ENCODE measurements at regions not wholly inside any gene's neighbourhood (a gene's known extent, or its start where the extent isn't known, plus 50 kb on each side); places are given as distances from the start of the nearest gene placed in this dataset.

GRCh38 chr3:178155521-178155920 lies 380.7 kb upstream of the KCNMB2 start:
- no peak for DNase-seq (ENCODE audit: low read depth)
- H3K4me3 ChIP-seq (ENCODE audit: low read length): no peak overlapping the region
- TF ChIP-seq, protein P1, sequence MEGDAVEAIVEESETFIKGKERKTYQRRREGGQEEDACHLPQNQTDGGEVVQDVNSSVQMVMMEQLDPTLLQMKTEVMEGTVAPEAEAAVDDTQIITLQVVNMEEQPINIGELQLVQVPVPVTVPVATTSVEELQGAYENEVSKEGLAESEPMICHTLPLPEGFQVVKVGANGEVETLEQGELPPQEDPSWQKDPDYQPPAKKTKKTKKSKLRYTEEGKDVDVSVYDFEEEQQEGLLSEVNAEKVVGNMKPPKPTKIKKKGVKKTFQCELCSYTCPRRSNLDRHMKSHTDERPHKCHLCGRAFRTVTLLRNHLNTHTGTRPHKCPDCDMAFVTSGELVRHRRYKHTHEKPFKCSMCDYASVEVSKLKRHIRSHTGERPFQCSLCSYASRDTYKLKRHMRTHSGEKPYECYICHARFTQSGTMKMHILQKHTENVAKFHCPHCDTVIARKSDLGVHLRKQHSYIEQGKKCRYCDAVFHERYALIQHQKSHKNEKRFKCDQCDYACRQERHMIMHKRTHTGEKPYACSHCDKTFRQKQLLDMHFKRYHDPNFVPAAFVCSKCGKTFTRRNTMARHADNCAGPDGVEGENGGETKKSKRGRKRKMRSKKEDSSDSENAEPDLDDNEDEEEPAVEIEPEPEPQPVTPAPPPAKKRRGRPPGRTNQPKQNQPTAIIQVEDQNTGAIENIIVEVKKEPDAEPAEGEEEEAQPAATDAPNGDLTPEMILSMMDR (conservative IDR thresholded peaks at IDR 0.05; ENCODE audit: low read depth, low read length): peak; percentile 8

DNA sequence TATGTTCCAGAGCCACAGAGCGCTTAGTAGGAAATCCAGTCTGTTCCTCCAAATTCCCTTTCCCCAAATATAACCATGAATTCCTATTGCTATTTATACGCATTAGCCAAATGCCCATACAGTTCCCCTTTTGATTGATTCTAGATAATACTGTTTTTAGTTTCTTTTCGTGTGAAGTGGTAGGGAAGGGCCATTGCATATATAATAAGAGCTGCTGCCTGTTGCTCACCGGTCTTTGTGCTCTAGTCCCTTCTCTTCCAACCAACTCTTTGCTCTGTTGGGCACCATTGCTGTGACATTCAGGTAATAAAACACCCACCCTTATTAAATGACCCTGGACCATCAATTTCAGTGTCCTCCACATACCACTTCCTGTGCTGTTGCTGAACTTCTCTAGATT lies 379.9 kb upstream of the KCNMB2 start:
- no peak overlapping the region for H3K4me3 ChIP-seq (ENCODE audit: low read length)
- DNase-seq (ENCODE audit: low read depth): no peak
- TF ChIP-seq, protein P1 (conservative IDR thresholded peaks at IDR 0.05; ENCODE audit: low read depth, low read length): no peak

DNA sequence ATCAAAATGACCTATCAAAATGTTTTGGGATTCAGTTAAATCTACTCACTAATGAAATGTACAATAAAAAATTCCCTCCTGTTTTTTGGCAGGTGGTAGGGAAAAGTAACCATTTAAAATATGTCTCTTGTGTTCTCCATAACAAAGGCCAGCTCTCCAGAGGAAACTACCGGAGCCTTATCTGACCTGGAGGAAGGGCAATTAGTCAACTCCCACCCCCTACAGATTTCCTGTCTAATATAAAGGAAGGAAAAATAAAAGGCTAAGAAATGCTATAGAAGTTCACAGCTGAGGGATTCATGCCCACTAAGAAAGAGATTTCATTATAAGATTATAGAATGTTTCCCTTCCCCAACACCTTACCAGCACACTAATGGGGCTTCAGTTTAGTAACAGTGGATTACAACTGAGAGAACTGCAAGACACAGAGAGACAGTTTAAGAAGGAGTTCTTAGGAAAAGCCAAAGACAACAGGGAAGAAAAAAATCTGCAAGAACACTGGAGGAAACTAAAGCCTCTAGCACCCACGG lies 376.5 kb upstream of the KCNMB2 start:
- H3K4me3 ChIP-seq (ENCODE audit: low read length): no peak overlapping the region
- no peak for DNase-seq (ENCODE audit: low read depth)
- TF ChIP-seq, protein P1 (conservative IDR thresholded peaks at IDR 0.05; ENCODE audit: low read depth, low read length): no peak

DNA sequence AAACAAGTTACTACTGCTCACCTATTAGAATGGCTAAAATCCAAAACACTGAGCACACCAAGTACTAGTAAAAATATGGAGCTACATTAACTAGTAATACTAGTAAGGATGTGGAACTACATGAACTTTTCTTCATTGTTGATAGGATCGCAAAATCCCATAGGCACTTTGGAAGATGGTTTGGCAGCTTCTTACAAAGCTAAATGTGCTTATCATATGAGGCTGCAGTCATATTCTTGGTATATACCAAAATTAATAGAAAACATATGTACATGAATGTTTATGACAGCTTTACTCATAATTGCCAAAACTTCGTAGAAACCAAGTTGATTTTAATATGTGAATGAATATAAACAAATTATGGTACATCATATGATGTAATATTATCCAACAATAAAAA lies 366.8 kb upstream of the KCNMB2 start:
- DNase-seq (ENCODE audit: low read depth): no peak
- H3K4me3 ChIP-seq (ENCODE audit: low read length): no peak overlapping the region
- TF ChIP-seq, protein P1 (conservative IDR thresholded peaks at IDR 0.05; ENCODE audit: low read depth, low read length): no peak

DNA sequence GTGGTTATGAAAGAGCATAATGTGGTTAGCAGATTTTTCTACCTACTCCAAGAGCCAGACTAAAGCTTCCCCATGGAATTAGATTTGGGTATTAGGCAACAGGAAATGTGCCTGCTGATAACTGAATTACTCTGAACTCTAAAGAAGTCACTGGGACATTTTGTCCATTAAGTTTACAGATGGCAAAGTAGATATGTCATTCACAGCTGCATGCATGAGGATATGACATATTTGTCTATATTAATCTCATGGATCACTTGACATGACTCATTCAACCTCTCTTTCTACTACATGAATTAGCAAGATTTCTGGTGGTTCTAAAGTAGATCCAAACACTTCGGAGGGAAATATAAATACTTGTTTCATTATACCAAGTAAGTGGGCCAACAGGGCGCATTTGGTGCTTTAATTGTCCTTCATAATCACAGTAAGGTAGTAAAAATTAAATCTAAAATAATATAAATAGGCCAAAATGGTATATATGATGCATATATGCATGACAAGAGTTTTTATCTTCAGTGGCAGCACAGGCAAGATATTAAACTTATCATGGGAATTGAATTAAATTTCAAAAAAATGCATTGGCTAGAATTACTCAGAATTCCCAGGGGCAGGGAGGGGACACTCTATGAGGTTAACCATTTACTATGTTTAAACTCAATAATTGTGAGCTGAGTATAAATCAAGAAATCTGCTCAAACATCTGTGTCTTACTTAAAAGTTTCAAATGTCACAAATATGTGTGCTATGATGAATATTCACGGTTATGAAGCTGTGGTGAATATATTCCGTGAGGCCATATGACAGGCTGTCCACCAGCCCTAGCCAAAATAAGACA lies 365.3 kb upstream of the KCNMB2 start:
- H3K4me3 ChIP-seq (ENCODE audit: low read length): no peak overlapping the region
- DNase-seq (ENCODE audit: low read depth): peak; percentile 73

GRCh38 chr3:178172121-178172520 lies 364.1 kb upstream of the KCNMB2 start:
- TF ChIP-seq, protein P1 (conservative IDR thresholded peaks at IDR 0.05; ENCODE audit: low read depth, low read length): no peak
- no peak overlapping the region for H3K4me3 ChIP-seq (ENCODE audit: low read length)
- DNase-seq (ENCODE audit: low read depth): no peak

More for the DNA sequence above, 365.3 kb upstream of the KCNMB2 start:
- TF ChIP-seq, protein P1 (conservative IDR thresholded peaks at IDR 0.05; ENCODE audit: low read depth, low read length): no peak
